HepG2 (cell line): ENCODE measurements at regions not wholly inside any gene's neighbourhood (a gene's known extent, or its start where the extent isn't known, plus 50 kb on each side); places are given as distances from the start of the nearest gene placed in this dataset.

Experiments
- ATAC-seq: fragments of 200-7000 bp; cut with Tn5 transposase; 3 replicates; pipeline ENCODE4 v1.9.1; 2020; ENCODE audit warnings: mild to moderate bottlenecking, moderate library complexity
- BruUV-seq: library from RNA; stranded (reverse); fragments of 400-500 nt; replicated peaks from 2 replicates; lab custom pipeline; 2021; lab: Mats Ljungman, UMichigan
- CTCF ChIA-PET: fragments of 300-600 bp; formaldehyde crosslinking; extraction: SDS; loops from one replicate; lab custom pipeline; 2021; ENCODE audit warnings: low total read pairs, inconsistent platforms, low intra/inter-chr PET ratio; lab: Yijun Ruan, JAX
- POLR2A ChIA-PET: fragments of 350-600 bp; sonication (Branson Sonifier 250); formaldehyde crosslinking; loops from one replicate; lab custom pipeline; 2020; ENCODE audit warnings: antibody characterized with exemption, inconsistent platforms; lab: Yijun Ruan, JAX
- DNase-seq: peaks from one replicate; pipeline ENCODE4 v3.0.0-alpha.2; 2015; ENCODE audit warnings: low spot score
- FAIRE-seq: peaks from 3 replicates; lab custom pipeline; 2011; peaks lifted over from hg19 to GRCh38; lab: Jason Lieb, UNC
- H2AFZ ChIP-seq: one replicate; pipeline ENCODE4 v1.6.1; 2011; ENCODE audit warnings: low read length, inconsistent platforms
- H3K27ac ChIP-seq: fragments of 300-600 bp; 3 replicates; pipeline ENCODE4 v1.8.0; 2011; ENCODE audit warnings: mixed run types, mild to moderate bottlenecking, mixed read lengths, low read length, inconsistent platforms; ENCODE audit not compliant: insufficient read depth; ENCODE audit errors: extremely low read length
- H3K27me3 ChIP-seq, 2 experiments: fragments of 200-600 bp in 1 of 2; 2 replicates in 1 of 2; 3 replicates in 1 of 2; pipeline versions ENCODE4 v1.6.0 to v1.8.0; 2011; ENCODE audit warnings: low read length in 2 of 2, mild to moderate bottlenecking in 2 of 2, moderate library complexity in 2 of 2, inconsistent platforms in 1 of 2; ENCODE audit not compliant: insufficient read depth in 2 of 2, control insufficient read depth in 1 of 2
- H3K36me3 ChIP-seq, 2 experiments: fragments of 200-600 bp in 1 of 2; replicated peaks in 1 of 2; 2 replicates in 1 of 2; 3 replicates in 1 of 2; pipeline versions ENCODE4 v1.5.1 to v1.8.0; 2011; ENCODE audit warnings: low read length in 2 of 2, inconsistent platforms in 1 of 2; ENCODE audit not compliant: insufficient read depth in 2 of 2, control insufficient read depth in 1 of 2
- H3K4me1 ChIP-seq: 2 replicates; pipeline ENCODE4 v1.5.1; 2012; ENCODE audit warnings: low read length, inconsistent platforms; ENCODE audit not compliant: insufficient read depth
- H3K4me2 ChIP-seq: 2 replicates; pipeline ENCODE4 v1.6.0; 2011; ENCODE audit warnings: low read depth, low read length, inconsistent platforms
- H3K4me3 ChIP-seq, 3 experiments: fragments of 200-600 bp in 1 of 3; sonication (generic), shearing (Covaris generic) in 1 of 3; replicated peaks in 1 of 3; 2 replicates each; pipeline ENCODE4 v1.5.1; 2011 to 2016; ENCODE audit warnings: low read length in 3 of 3, inconsistent platforms in 2 of 3, low read depth in 2 of 3, mild to moderate bottlenecking in 2 of 3, control low read depth in 1 of 3, mixed read lengths in 1 of 3; ENCODE audit not compliant: insufficient read depth in 1 of 3
- H3K79me2 ChIP-seq: one replicate; pipeline ENCODE4 v1.6.1; 2011; ENCODE audit warnings: low read length, inconsistent platforms; ENCODE audit not compliant: insufficient read depth
- H3K9ac ChIP-seq: 2 replicates; pipeline ENCODE4 v1.6.0; 2011; ENCODE audit warnings: mild to moderate bottlenecking, low read depth, low read length, inconsistent platforms; ENCODE audit not compliant: insufficient read depth
- H3K9me3 ChIP-seq: 2 replicates; pipeline ENCODE4 v1.5.1; 2012; ENCODE audit warnings: mild to moderate bottlenecking, low read length
- H4K20me1 ChIP-seq: 2 replicates; pipeline ENCODE4 v1.6.0; 2011; ENCODE audit warnings: inconsistent platforms, mild to moderate bottlenecking, low read length, moderate library complexity; ENCODE audit not compliant: insufficient read depth
- ARID2 ChIP-seq: sonication (generic); formaldehyde crosslinking; IDR thresholded peaks from 2 replicates; pipeline ENCODE4 v1.8.1; 2022; ENCODE audit warnings: mild to moderate bottlenecking, missing genetic modification reagents, borderline replicate concordance
- DBP ChIP-seq: sonication (generic); formaldehyde crosslinking; IDR thresholded peaks from 2 replicates; pipeline ENCODE4 v1.4.0; 2020; ENCODE audit warnings: missing genetic modification reagents; ENCODE audit errors: not compliant biosample characterization
- ETV5 ChIP-seq: IDR thresholded peaks from 2 replicates; pipeline ENCODE4 v1.6.1; 2018; ENCODE audit warnings: missing biosample characterization, missing genetic modification reagents, inconsistent platforms, borderline replicate concordance
- GPN1 ChIP-seq: sonication (generic); formaldehyde crosslinking; IDR thresholded peaks from 2 replicates; pipeline ENCODE4 v1.5.1; 2020; ENCODE audit warnings: missing genetic modification reagents, borderline replicate concordance
- KLF11 ChIP-seq: IDR thresholded peaks from 2 replicates; pipeline ENCODE4 v1.6.1; 2016; ENCODE audit warnings: missing compliant biosample characterization
- MXD3 ChIP-seq: IDR thresholded peaks from 2 replicates; pipeline ENCODE4 v1.6.1; 2016; ENCODE audit warnings: mild to moderate bottlenecking, missing biosample characterization, missing genetic modification reagents
- NFKB2 ChIP-seq: sonication (generic); formaldehyde crosslinking; IDR thresholded peaks from 2 replicates; pipeline ENCODE4 v1.4.0; 2020; ENCODE audit warnings: missing genetic modification reagents, borderline replicate concordance
- NR1H2 ChIP-seq: sonication (generic); formaldehyde crosslinking; IDR thresholded peaks from 2 replicates; pipeline ENCODE4 v1.8.1; 2022; ENCODE audit warnings: low read depth, missing genetic modification reagents, borderline replicate concordance
- RAD21 ChIP-seq: fragments of 450-650 bp; formaldehyde crosslinking; IDR thresholded peaks from 2 replicates; pipeline ENCODE4 v1.5.0; 2020; ENCODE audit warnings: mild to moderate bottlenecking
- SNAPC4 ChIP-seq: sonication (generic); formaldehyde crosslinking; IDR thresholded peaks from 2 replicates; pipeline ENCODE4 v1.4.0; 2020; ENCODE audit warnings: mild to moderate bottlenecking, missing genetic modification reagents
- SRF ChIP-seq: IDR thresholded peaks from 2 replicates; pipeline ENCODE4 v1.6.1; 2011; ENCODE audit warnings: mild to moderate bottlenecking, low read depth, low read length, moderate library complexity
- THAP11 ChIP-seq: IDR thresholded peaks from 2 replicates; pipeline ENCODE4 v1.6.1; 2016; ENCODE audit warnings: missing biosample characterization, missing genetic modification reagents
- TOE1 ChIP-seq: sonication (generic); formaldehyde crosslinking; IDR thresholded peaks from 2 replicates; pipeline ENCODE4 v1.4.0; 2020; ENCODE audit warnings: mild to moderate bottlenecking, missing genetic modification reagents
- TRAFD1 ChIP-seq: sonication (generic); formaldehyde crosslinking; IDR thresholded peaks from 2 replicates; pipeline ENCODE4 v1.5.1; 2020; ENCODE audit warnings: missing genetic modification reagents, mild to moderate bottlenecking, borderline replicate concordance
- TRIM24 ChIP-seq: sonication (generic); formaldehyde crosslinking; IDR thresholded peaks from 2 replicates; pipeline ENCODE4 v1.8.0; 2022; ENCODE audit warnings: mild to moderate bottlenecking, missing genetic modification reagents
- YY1 ChIP-seq: IDR thresholded peaks from 2 replicates; pipeline ENCODE4 v1.6.1; 2011; ENCODE audit warnings: low read length, low read depth, moderate library complexity, mild to moderate bottlenecking; ENCODE audit not compliant: insufficient read depth, insufficient replicate concordance
- ZNF614 ChIP-seq: IDR thresholded peaks from 2 replicates; pipeline ENCODE4 v1.6.1; 2018; ENCODE audit warnings: missing biosample characterization, missing genetic modification reagents, inconsistent platforms, borderline replicate concordance
- ZNF761 ChIP-seq: sonication (generic); formaldehyde crosslinking; conservative IDR thresholded peaks from 2 replicates; pipeline ENCODE4 v1.4.0; 2020; ENCODE audit warnings: mild to moderate bottlenecking, missing genetic modification reagents
- ZNF816 ChIP-seq: sonication (generic); formaldehyde crosslinking; IDR thresholded peaks from 2 replicates; pipeline ENCODE4 v1.8.0; 2022; ENCODE audit warnings: missing genetic modification reagents, mild to moderate bottlenecking, borderline replicate concordance
- WGBS: methylation state at CpG from one replicate; pipeline ENCODE4 v1.1.6; 2017; ENCODE audit warnings: low lambda C conversion rate; 5-methylcytosine and 5-hydroxymethylcytosine counted together
- in situ Hi-C: cut with HindIII; loops from 2 replicates; pipeline ENCODE4 v1.10.0; 2017; ENCODE audit warnings: low pct_unique_long_range_greater_than_20kb; ENCODE audit not compliant: extremely low pct_ligation_motif_present
- intact Hi-C: fragments of 100-400 bp; cut with micrococcal nuclease; formaldehyde crosslinking; loops from one replicate; pipeline ENCODE4 v1.10.0; 2022; ENCODE audit not compliant: unreplicated experiment

- Histone ChIP-seq H2AFZ (no peak overlapping the region), H4K20me1 (no peaks in the 10 kb centered on the region), H3K27me3 (no peaks in the 10 kb centered on the region), H3K4me2 (no peak overlapping the region), H3K36me3 (no peaks in the 10 kb centered on the region), H3K4me1 (no peaks in the 10 kb centered on the region), H3K79me2 (no peaks in the 10 kb centered on the region), H3K27ac (no peak overlapping the region), H3K4me3 (no peak overlapping the region), H3K9me3 (no peaks in the 10 kb centered on the region), H3K9ac (no peak overlapping the region)
- ATAC-seq (no peak), FAIRE-seq (no peak), DNase-seq (no peak)
- intact Hi-C loops (no loop called here), in situ Hi-C loops (no loop called here)
- ChIA-PET CTCF (no interaction called here), POLR2A (no interaction called here)
- 86% methylated on average over 2 of the region's 2 CpGs for WGBS
- BruUV-seq = no TSS peak
- TF ChIP-seq NFKB2 (no peak), ZNF614 (CRISPR knock-in tag) (no peak), ZNF761 (CRISPR knock-in tag) (no peak), DBP (CRISPR knock-in tag) (no peak), GPN1 (CRISPR knock-in tag) (no peak), TOE1 (no peak), ZNF816 (CRISPR knock-in tag) (no peak), YY1 (no peak), ARID2 (no peak), TRIM24 (CRISPR knock-in tag) (no peak), SNAPC4 (CRISPR knock-in tag) (no peak), ETV5 (CRISPR knock-in tag) (no peak), NR1H2 (no peak), TRAFD1 (CRISPR knock-in tag) (no peak), KLF11 (CRISPR knock-in tag) (no peak), RAD21 (CRISPR knock-in tag) (no peak), SRF (no peak), MXD3 (CRISPR knock-in tag) (no peak), THAP11 (CRISPR knock-in tag) (no peak)
Observed at GRCh38 chr1:222971146-222971545, 156.3 kb downstream of the DISP1 start.
